OCI-LY1 (cell line): ENCODE measurements at regions not wholly inside any gene's neighbourhood (a gene's known extent, or its start where the extent isn't known, plus 50 kb on each side); places are given as distances from the start of the nearest gene placed in this dataset.

ENCODE experiments used
- EZH2 ChIP-seq: fragments of 200-600 bp; sonication (generic), shearing (Covaris generic); IDR thresholded peaks from 2 replicates; pipeline ENCODE4 v1.8.0; 2017; ENCODE audit warnings: borderline replicate concordance, mixed run types, mild to moderate bottlenecking, antibody characterized with exemption, low read length, moderate library complexity, mixed read lengths
- TF ChIP-seq, protein P1 (sequence below): fragments of 200-600 bp; sonication (generic), shearing (Covaris generic); IDR thresholded peaks from 2 replicates; pipeline ENCODE4 v1.5.1; 2017; ENCODE audit warnings: mild to moderate bottlenecking, antibody characterized with exemption, low read length, moderate library complexity, mixed read lengths

DNA sequence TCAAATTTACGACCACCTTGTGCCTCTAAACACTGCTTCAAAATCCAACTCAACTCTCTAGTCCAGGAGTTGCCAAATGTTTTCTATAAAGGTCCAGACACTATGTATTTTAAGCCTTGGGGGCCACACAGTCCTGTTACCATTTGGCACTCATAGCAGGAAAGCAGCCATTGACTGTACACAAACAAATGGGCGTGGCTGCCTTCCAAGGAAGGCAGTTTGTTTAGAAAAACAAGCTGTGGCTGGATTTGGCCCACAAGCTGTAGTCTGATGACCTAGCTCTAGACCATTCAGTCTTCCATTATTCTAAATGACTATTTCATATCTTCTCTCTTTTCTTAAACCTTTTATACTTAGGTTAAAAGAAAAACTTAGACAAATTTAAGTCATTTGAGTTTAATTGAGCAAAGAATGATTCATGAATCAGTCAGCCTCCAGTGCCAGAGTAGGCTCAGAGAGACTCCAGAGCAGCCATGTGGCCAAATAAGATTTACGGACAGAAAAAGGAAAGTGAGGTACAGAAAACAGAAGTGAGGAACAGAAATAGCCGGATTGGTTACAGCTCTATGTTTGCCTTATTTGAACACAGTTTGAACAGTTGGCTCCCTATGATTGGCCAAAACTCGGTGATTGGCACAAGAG lies 825.8 kb upstream of the LCORL start:
- TF ChIP-seq, protein P1, sequence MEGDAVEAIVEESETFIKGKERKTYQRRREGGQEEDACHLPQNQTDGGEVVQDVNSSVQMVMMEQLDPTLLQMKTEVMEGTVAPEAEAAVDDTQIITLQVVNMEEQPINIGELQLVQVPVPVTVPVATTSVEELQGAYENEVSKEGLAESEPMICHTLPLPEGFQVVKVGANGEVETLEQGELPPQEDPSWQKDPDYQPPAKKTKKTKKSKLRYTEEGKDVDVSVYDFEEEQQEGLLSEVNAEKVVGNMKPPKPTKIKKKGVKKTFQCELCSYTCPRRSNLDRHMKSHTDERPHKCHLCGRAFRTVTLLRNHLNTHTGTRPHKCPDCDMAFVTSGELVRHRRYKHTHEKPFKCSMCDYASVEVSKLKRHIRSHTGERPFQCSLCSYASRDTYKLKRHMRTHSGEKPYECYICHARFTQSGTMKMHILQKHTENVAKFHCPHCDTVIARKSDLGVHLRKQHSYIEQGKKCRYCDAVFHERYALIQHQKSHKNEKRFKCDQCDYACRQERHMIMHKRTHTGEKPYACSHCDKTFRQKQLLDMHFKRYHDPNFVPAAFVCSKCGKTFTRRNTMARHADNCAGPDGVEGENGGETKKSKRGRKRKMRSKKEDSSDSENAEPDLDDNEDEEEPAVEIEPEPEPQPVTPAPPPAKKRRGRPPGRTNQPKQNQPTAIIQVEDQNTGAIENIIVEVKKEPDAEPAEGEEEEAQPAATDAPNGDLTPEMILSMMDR, result no peak
- no peak for TF ChIP-seq EZH2
